Neural progenitor cell (in vitro differentiated cells): ENCODE measurements at regions not wholly inside any gene's neighbourhood (a gene's known extent, or its start where the extent isn't known, plus 50 kb on each side); places are given as distances from the start of the nearest gene placed in this dataset.
"Not testable (repeated sequence)": the region's sequence is repeated elsewhere in the genome, so short reads cannot be mapped to it uniquely, and the experiment has no call there.

Experiments used
- DNase-seq: peaks from one replicate; pipeline ENCODE4 v3.0.0-alpha.2; 2016; ENCODE audit warnings: low spot score
- H2AFZ ChIP-seq: fragments of 200-600 bp; sonication (generic); replicated peaks from 2 replicates; pipeline ENCODE4 v1.6.1; 2016; ENCODE audit warnings: antibody characterized with exemption
- H3F3A ChIP-seq: fragments of 200-600 bp; sonication (generic); 2 replicates; pipeline ENCODE4 v1.6.1; 2016; ENCODE audit warnings: antibody characterized with exemption, low read depth
- H3K27ac ChIP-seq: fragments of 200-600 bp; sonication (generic); 2 replicates; pipeline ENCODE4 v1.5.1; 2016; ENCODE audit warnings: mild to moderate bottlenecking
- H3K27me3 ChIP-seq: fragments of 200-600 bp; sonication (generic); 2 replicates; pipeline ENCODE4 v1.6.1; 2016; ENCODE audit warnings: mild to moderate bottlenecking, moderate library complexity
- H3K36me3 ChIP-seq: fragments of 200-600 bp; sonication (generic); 2 replicates; pipeline ENCODE4 v1.5.1; 2016
- H3K4me1 ChIP-seq: fragments of 200-600 bp; sonication (generic); 2 replicates; pipeline ENCODE4 v1.6.1; 2016; ENCODE audit warnings: mixed run types
- H3K4me2 ChIP-seq: fragments of 200-600 bp; sonication (generic); 2 replicates; pipeline ENCODE4 v1.6.1; 2016
- H3K4me3 ChIP-seq: fragments of 200-600 bp; sonication (generic); 2 replicates; pipeline ENCODE4 v1.5.1; 2016
- H3K79me2 ChIP-seq: fragments of 200-600 bp; sonication (generic); 2 replicates; pipeline ENCODE4 v1.6.1; 2016; ENCODE audit warnings: low read depth
- H3K9ac ChIP-seq: fragments of 200-600 bp; sonication (generic); 2 replicates; pipeline ENCODE4 v1.6.1; 2016
- H3K9me3 ChIP-seq: fragments of 200-600 bp; sonication (generic); 2 replicates; pipeline ENCODE4 v1.5.1; 2016; ENCODE audit warnings: low read depth
- H4K20me1 ChIP-seq: fragments of 200-600 bp; sonication (generic); 2 replicates; pipeline ENCODE4 v1.6.1; 2016; ENCODE audit warnings: low read depth
- H3K27ac Mint-ChIP-seq: 3 replicates; pipeline ENCODE4 v1.8.0; 2021; ENCODE audit warnings: mixed read lengths
- H3K27me3 Mint-ChIP-seq: 2 replicates; pipeline ENCODE4 v1.8.0; 2022; ENCODE audit warnings: low read depth, mild to moderate bottlenecking, inconsistent platforms, moderate library complexity, mixed read lengths; ENCODE audit not compliant: insufficient read depth
- H3K36me3 Mint-ChIP-seq: 3 replicates; pipeline ENCODE4 v1.8.0; 2021; ENCODE audit warnings: mixed read lengths
- H3K4me1 Mint-ChIP-seq: 3 replicates; pipeline ENCODE4 v1.8.0; 2021; ENCODE audit warnings: mixed read lengths
- H3K4me3 Mint-ChIP-seq: 3 replicates; pipeline ENCODE4 v1.8.0; 2021; ENCODE audit warnings: mild to moderate bottlenecking, moderate library complexity, mixed read lengths
- H3K9me3 Mint-ChIP-seq: 3 replicates; pipeline ENCODE4 v1.8.0; 2020; ENCODE audit warnings: mixed read lengths
- EZH2 ChIP-seq: fragments of 200-600 bp; sonication (generic); IDR thresholded peaks from 2 replicates; pipeline ENCODE4 v1.6.1; 2017; ENCODE audit warnings: antibody characterized with exemption, mild to moderate bottlenecking, moderate library complexity
- EZH2phosphoT487 ChIP-seq: fragments of 200-600 bp; sonication (generic); IDR thresholded peaks from 2 replicates; pipeline ENCODE4 v1.6.1; 2017; ENCODE audit warnings: antibody characterized with exemption
- TF ChIP-seq, protein P1 (sequence below): fragments of 200-600 bp; sonication (generic); IDR thresholded peaks from 2 replicates; pipeline ENCODE4 v1.5.1; 2017; ENCODE audit warnings: antibody characterized with exemption, mild to moderate bottlenecking

DNA sequence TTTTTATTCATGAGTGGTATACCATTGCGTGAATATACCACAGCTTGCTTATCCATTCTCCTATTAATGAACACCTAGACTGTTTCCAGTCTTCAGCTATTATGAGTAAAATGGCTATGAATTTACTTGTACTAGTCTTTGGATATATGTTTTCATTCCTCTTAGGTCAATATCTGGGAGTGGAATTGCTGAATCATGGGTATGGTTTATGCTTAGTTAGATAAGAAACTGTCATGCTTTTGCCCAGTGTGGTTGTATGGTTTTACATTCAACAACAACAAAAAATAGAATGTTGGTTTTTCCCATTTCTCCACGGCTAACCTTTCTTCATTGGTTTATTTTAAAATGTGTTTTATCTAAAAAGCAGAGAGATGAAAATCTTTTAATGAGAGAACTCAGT is 308.3 kb downstream of the PHF14 start:
- no peak overlapping the region for H3K4me3 Mint-ChIP-seq
- no peak overlapping the region for H3K9ac ChIP-seq

DNA sequence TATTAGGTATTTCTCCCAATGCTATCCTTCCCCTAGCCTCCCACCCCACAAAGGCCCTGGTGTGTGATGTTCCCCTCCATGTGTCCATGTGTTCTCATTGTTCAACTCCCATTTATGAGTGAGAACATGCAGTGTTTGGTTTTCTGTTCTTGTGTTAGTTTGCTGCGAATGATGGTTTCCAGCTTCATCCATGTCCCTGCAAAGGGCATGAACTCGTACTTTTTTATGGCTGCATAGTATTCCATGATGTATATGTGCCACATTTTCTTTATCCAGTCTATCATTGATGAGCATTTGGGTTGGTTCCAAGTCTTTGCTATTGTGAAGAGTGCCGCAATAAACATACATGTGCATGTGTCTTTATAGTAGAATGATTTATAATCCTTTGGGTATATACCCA is 309.9 kb downstream of the PHF14 start:
- H4K20me1 ChIP-seq, H3K9me3 ChIP-seq, H3K27me3 Mint-ChIP-seq, H2AFZ ChIP-seq, H3K9me3 Mint-ChIP-seq, H3F3A ChIP-seq, H3K27ac Mint-ChIP-seq, H3K4me1 Mint-ChIP-seq, H3K9ac ChIP-seq, H3K4me3 Mint-ChIP-seq, H3K36me3 Mint-ChIP-seq, H3K4me3 ChIP-seq, H3K27ac ChIP-seq, H3K79me2 ChIP-seq, H3K27me3 ChIP-seq, H3K4me2 ChIP-seq, DNase-seq, H3K4me1 ChIP-seq, H3K36me3 ChIP-seq: not testable (repeated sequence)

More for the DNA sequence above, 308.3 kb downstream of the PHF14 start:
- no peak overlapping the region for H3K27ac Mint-ChIP-seq
- TF ChIP-seq EZH2phosphoT487 (no peak), EZH2 (no peak)
- TF ChIP-seq, protein P1, sequence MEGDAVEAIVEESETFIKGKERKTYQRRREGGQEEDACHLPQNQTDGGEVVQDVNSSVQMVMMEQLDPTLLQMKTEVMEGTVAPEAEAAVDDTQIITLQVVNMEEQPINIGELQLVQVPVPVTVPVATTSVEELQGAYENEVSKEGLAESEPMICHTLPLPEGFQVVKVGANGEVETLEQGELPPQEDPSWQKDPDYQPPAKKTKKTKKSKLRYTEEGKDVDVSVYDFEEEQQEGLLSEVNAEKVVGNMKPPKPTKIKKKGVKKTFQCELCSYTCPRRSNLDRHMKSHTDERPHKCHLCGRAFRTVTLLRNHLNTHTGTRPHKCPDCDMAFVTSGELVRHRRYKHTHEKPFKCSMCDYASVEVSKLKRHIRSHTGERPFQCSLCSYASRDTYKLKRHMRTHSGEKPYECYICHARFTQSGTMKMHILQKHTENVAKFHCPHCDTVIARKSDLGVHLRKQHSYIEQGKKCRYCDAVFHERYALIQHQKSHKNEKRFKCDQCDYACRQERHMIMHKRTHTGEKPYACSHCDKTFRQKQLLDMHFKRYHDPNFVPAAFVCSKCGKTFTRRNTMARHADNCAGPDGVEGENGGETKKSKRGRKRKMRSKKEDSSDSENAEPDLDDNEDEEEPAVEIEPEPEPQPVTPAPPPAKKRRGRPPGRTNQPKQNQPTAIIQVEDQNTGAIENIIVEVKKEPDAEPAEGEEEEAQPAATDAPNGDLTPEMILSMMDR, result no peak
- no peak for DNase-seq
- H3K27me3 Mint-ChIP-seq, result no peaks in the 10 kb centered on the region
- H3K4me1 ChIP-seq, result no peaks in the 10 kb centered on the region
- H3K79me2 ChIP-seq, result no peaks in the 10 kb centered on the region
- no peak overlapping the region for H3K27ac ChIP-seq
- no peaks in the 10 kb centered on the region for H3K36me3 Mint-ChIP-seq
- peaks cover 5% of the 10 kb centered on the region for H3K9me3 Mint-ChIP-seq
- no peaks in the 10 kb centered on the region for H4K20me1 ChIP-seq
- no peaks in the 10 kb centered on the region for H3K9me3 ChIP-seq
- no peaks in the 10 kb centered on the region for H3K27me3 ChIP-seq
- H2AFZ ChIP-seq, result no peak overlapping the region
- no peaks in the 10 kb centered on the region for H3F3A ChIP-seq
- H3K4me3 ChIP-seq, result no peak overlapping the region
- peaks cover 3% of the 10 kb centered on the region for H3K36me3 ChIP-seq
- no peak overlapping the region for H3K4me2 ChIP-seq
- peaks cover 2% of the 10 kb centered on the region for H3K4me1 Mint-ChIP-seq

DNA sequence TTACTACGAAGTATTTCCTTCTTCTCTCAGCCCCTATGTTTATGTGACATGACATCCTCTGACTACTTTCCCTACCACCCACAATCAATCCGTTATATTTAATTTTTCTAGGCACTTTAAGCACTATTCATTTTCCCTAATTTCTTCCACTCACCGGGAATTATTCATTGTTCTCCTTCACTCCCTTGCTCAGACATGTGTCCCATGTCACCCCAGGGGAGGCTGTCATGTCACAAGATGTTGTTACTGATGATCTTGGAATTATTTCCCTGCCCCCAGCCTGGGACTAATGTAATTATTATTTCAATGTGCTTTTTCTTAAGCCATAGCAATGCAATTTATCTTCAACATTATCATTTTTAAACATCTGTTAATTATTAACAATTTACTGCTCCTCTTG is 317.2 kb downstream of the PHF14 start:
- no peak overlapping the region for H2AFZ ChIP-seq
- H3K27ac ChIP-seq, result no peak overlapping the region
- no peaks in the 10 kb centered on the region for H3F3A ChIP-seq
- no peak for TF ChIP-seq EZH2
- TF ChIP-seq EZH2phosphoT487, result no peak
- TF ChIP-seq, protein P1, result no peak
- no peaks in the 10 kb centered on the region for H3K79me2 ChIP-seq
- Mint-ChIP-seq H3K4me3 (no peak overlapping the region), H3K9me3 (no peaks in the 10 kb centered on the region), H3K4me1 (no peaks in the 10 kb centered on the region), H3K27me3 (no peaks in the 10 kb centered on the region), H3K27ac (no peak overlapping the region), H3K36me3 (no peaks in the 10 kb centered on the region)
- H4K20me1 ChIP-seq, result no peaks in the 10 kb centered on the region
- H3K36me3 ChIP-seq, result no peaks in the 10 kb centered on the region
- no peak for DNase-seq
- H3K27me3 ChIP-seq, result no peaks in the 10 kb centered on the region
- H3K4me2 ChIP-seq, result no peak overlapping the region
- H3K9ac ChIP-seq, result no peak overlapping the region
- H3K4me1 ChIP-seq, result no peaks in the 10 kb centered on the region
- no peak overlapping the region for H3K4me3 ChIP-seq
- no peaks in the 10 kb centered on the region for H3K9me3 ChIP-seq

DNA sequence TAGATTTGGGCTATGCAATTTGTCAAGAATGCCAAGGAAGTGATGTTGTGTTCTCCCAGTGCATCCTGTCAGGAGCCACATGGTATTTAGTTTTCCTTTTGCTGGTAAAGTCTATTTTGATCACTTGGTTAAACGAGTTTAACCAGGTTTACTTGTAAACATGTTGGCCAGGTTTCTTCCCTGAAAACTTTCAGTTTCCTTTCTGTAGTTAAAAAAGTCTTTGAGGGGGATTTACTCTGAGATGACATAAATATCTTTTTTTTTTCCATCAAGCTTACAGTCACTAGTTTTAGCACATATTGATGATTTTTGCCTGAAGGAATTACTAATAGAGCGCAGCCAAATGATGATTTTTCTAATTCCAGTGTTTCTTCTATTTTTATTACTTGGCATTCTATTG is 320.5 kb downstream of the PHF14 start:
- H2AFZ ChIP-seq, result no peak overlapping the region
- no peak for DNase-seq
- H4K20me1 ChIP-seq, result no peaks in the 10 kb centered on the region
- H3K27me3 ChIP-seq, result no peaks in the 10 kb centered on the region
- H3K27me3 Mint-ChIP-seq, result no peaks in the 10 kb centered on the region
- H3K4me2 ChIP-seq, result no peak overlapping the region
- H3K9me3 Mint-ChIP-seq, result no peaks in the 10 kb centered on the region
- no peaks in the 10 kb centered on the region for H3K36me3 Mint-ChIP-seq
- no peak overlapping the region for H3K9ac ChIP-seq
- no peaks in the 10 kb centered on the region for H3K79me2 ChIP-seq
- H3F3A ChIP-seq, result no peaks in the 10 kb centered on the region
- no peaks in the 10 kb centered on the region for H3K9me3 ChIP-seq
- no peak for TF ChIP-seq EZH2
- TF ChIP-seq, protein P1, result no peak
- no peak for TF ChIP-seq EZH2phosphoT487
- no peak overlapping the region for H3K4me3 ChIP-seq
- H3K27ac Mint-ChIP-seq, result no peak overlapping the region
- H3K4me1 ChIP-seq, result no peaks in the 10 kb centered on the region
- no peaks in the 10 kb centered on the region for H3K4me1 Mint-ChIP-seq
- no peaks in the 10 kb centered on the region for H3K36me3 ChIP-seq
- no peak overlapping the region for H3K27ac ChIP-seq
- H3K4me3 Mint-ChIP-seq, result no peak overlapping the region
